SU-DHL-6 (cell line): ENCODE measurements at regions not wholly inside any gene's neighbourhood (a gene's known extent, or its start where the extent isn't known, plus 50 kb on each side); places are given as distances from the start of the nearest gene placed in this dataset.

Experiments used
- H2AFZ ChIP-seq: fragments of 200-600 bp; sonication (generic); 2 replicates; pipeline ENCODE4 v1.6.1; 2014; ENCODE audit warnings: low read depth, mild to moderate bottlenecking, moderate library complexity, mixed read lengths, antibody characterized with exemption, low read length; ENCODE audit not compliant: severe bottlenecking
- H3F3A ChIP-seq: fragments of 200-600 bp; shearing (Covaris generic); 2 replicates; pipeline ENCODE4 v1.6.0; 2016; ENCODE audit warnings: antibody characterized with exemption, mild to moderate bottlenecking; ENCODE audit not compliant: insufficient read depth
- H3K27ac ChIP-seq: fragments of 200-600 bp; sonication (generic); 2 replicates; pipeline ENCODE4 v1.5.1; 2016; ENCODE audit warnings: low read depth, mild to moderate bottlenecking, low read length, moderate library complexity, mixed read lengths
- H3K27me3 ChIP-seq: fragments of 200-600 bp; sonication (generic), shearing (Covaris generic); 2 replicates; pipeline ENCODE4 v1.6.0; 2014; ENCODE audit warnings: mild to moderate bottlenecking, low read length
- H3K36me3 ChIP-seq: fragments of 200-600 bp; sonication (generic); 2 replicates; pipeline ENCODE4 v1.6.1; 2014; ENCODE audit warnings: mild to moderate bottlenecking, low read length, mixed read lengths
- H3K4me2 ChIP-seq: fragments of 300-600, 200-600 bp; shearing (Covaris generic), sonication (generic); 2 replicates; pipeline ENCODE4 v1.6.0; 2014; ENCODE audit warnings: low read length, low read depth, mild to moderate bottlenecking; ENCODE audit not compliant: poor library complexity, severe bottlenecking
- H3K4me3 ChIP-seq: fragments of 200-600 bp; sonication (generic); 2 replicates; pipeline ENCODE4 v1.5.1; 2014; ENCODE audit warnings: antibody characterized with exemption, low read length, mild to moderate bottlenecking, mixed read lengths; ENCODE audit not compliant: insufficient read depth, poor library complexity, severe bottlenecking
- H3K79me2 ChIP-seq: fragments of 200-600 bp; sonication (generic); 2 replicates; pipeline ENCODE4 v1.6.1; 2014; ENCODE audit warnings: mild to moderate bottlenecking, low read length, moderate library complexity; ENCODE audit not compliant: insufficient read depth
- H3K9ac ChIP-seq: fragments of 200-600 bp; sonication (generic); 2 replicates; pipeline ENCODE4 v1.7.0; 2014; ENCODE audit warnings: mild to moderate bottlenecking, low read length
- H3K9me2 ChIP-seq: fragments of 200-600 bp; sonication (generic); replicated peaks from 2 replicates; pipeline ENCODE4 v1.6.1; 2014; ENCODE audit warnings: low read length; ENCODE audit not compliant: insufficient read depth
- H3K9me3 ChIP-seq: fragments of 200-600 bp; sonication (generic); 2 replicates; pipeline ENCODE4 v1.6.1; 2014; ENCODE audit warnings: low read length, mixed read lengths; ENCODE audit not compliant: insufficient read depth
- H4K20me1 ChIP-seq: fragments of 200-600 bp; sonication (generic); 2 replicates; pipeline ENCODE4 v1.6.1; 2014; ENCODE audit warnings: low read depth, mild to moderate bottlenecking, antibody characterized with exemption, low read length, moderate library complexity, mixed read lengths
- EZH2phosphoT487 ChIP-seq: fragments of 200-600 bp; sonication (generic), shearing (Covaris generic); conservative IDR thresholded peaks from 2 replicates; pipeline ENCODE4 v1.6.1; 2018; ENCODE audit warnings: mild to moderate bottlenecking, antibody characterized with exemption, low read length, moderate library complexity, mixed read lengths
- TF ChIP-seq, protein P1 (sequence below): fragments of 200-600 bp; sonication (generic); IDR thresholded peaks from one replicate; pipeline ENCODE4 v1.5.1; 2017; ENCODE audit warnings: antibody characterized with exemption, mild to moderate bottlenecking, low read length, moderate library complexity; ENCODE audit not compliant: insufficient read depth, poor library complexity, severe bottlenecking

DNA sequence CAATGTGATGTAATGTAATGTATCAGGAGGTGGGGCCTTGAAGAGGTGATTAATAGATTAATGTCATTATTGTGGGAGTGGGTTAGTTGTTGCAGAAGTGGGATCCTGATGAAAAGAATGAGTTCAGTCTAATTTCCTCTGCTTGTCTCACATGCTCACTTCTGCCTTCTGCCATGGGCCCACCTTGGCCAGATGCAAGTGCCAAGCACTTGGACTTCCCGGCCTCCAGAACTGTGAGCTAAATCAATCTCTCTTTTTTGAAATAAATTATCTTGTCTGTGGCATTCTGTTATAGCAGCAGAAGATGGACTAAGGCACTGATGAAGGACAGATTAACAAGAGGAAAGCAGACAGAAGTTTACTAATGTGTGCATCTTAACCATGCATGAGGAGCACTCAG is 123.9 kb downstream of the ETS2 start:
- Histone ChIP-seq H3K4me3 (no peak overlapping the region), H3K36me3 (no peaks in the 10 kb centered on the region), H3K4me2 (no peak overlapping the region), H2AFZ (no peak overlapping the region), H3F3A (no peaks in the 10 kb centered on the region), H3K79me2 (no peaks in the 10 kb centered on the region), H3K9me3 (no peaks in the 10 kb centered on the region), H3K27me3 (no peaks in the 10 kb centered on the region), H3K9me2 (no peaks in the 10 kb centered on the region), H4K20me1 (no peaks in the 10 kb centered on the region), H3K9ac (no peak overlapping the region), H3K27ac (no peak overlapping the region)
- TF ChIP-seq EZH2phosphoT487, result no peak
- TF ChIP-seq, protein P1, sequence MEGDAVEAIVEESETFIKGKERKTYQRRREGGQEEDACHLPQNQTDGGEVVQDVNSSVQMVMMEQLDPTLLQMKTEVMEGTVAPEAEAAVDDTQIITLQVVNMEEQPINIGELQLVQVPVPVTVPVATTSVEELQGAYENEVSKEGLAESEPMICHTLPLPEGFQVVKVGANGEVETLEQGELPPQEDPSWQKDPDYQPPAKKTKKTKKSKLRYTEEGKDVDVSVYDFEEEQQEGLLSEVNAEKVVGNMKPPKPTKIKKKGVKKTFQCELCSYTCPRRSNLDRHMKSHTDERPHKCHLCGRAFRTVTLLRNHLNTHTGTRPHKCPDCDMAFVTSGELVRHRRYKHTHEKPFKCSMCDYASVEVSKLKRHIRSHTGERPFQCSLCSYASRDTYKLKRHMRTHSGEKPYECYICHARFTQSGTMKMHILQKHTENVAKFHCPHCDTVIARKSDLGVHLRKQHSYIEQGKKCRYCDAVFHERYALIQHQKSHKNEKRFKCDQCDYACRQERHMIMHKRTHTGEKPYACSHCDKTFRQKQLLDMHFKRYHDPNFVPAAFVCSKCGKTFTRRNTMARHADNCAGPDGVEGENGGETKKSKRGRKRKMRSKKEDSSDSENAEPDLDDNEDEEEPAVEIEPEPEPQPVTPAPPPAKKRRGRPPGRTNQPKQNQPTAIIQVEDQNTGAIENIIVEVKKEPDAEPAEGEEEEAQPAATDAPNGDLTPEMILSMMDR, result no peak

DNA sequence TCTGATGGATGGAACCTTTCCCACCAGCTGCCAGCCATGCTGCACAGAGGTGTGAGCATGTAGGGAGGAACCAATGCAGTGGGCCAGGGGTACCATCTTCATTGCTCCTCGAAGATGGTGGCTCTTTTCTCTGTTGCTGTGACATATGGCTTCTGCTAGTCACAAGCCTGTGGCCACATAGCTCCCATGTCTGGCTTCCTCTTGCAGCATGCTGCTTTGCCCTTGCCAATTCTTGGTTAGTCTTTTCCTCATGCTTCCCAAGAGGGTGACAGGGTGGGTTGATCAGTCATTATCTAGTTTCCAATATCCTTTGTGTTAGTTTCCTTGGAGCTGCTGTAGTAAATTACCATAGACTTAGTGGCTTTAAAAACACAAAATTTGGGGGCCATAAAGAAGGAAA is 123.4 kb downstream of the ETS2 start:
- Histone ChIP-seq H3K36me3 (no peaks in the 10 kb centered on the region), H3K27me3 (no peaks in the 10 kb centered on the region), H3K9me2 (no peaks in the 10 kb centered on the region), H3K27ac (no peak overlapping the region), H2AFZ (no peak overlapping the region), H3K9ac (no peak overlapping the region), H3K4me2 (no peak overlapping the region), H3K4me3 (no peak overlapping the region), H3K9me3 (no peaks in the 10 kb centered on the region), H3K79me2 (no peaks in the 10 kb centered on the region), H3F3A (no peaks in the 10 kb centered on the region), H4K20me1 (no peaks in the 10 kb centered on the region)
- TF ChIP-seq EZH2phosphoT487, result no peak
- TF ChIP-seq, protein P1, result no peak

DNA sequence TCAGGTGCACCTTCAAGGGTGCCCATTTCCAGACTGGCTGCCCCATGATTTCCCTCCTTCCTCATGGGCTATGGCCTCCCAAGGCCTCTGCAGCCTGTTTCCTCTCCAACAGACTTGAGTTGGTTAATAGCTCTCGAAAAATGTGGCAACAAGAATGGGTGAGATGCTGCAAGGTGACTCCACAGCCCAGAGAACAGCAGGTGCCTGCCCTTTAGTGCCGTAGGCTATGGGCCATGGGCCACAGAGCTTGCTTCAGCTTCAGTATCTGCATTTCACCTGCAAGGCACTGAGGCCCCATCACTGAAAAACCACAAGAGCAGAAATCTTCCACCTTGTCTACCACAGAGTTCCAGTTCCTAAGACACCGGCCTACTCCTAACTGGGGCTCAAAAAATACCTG is 122.0 kb downstream of the ETS2 start:
- Histone ChIP-seq H3K27me3 (no peaks in the 10 kb centered on the region), H3K9me3 (no peaks in the 10 kb centered on the region), H3K79me2 (no peaks in the 10 kb centered on the region), H3K9ac (no peak overlapping the region), H3F3A (no peaks in the 10 kb centered on the region), H3K4me2 (no peak overlapping the region), H4K20me1 (no peaks in the 10 kb centered on the region), H3K27ac (no peak overlapping the region), H3K4me3 (no peak overlapping the region), H2AFZ (no peak overlapping the region), H3K9me2 (no peaks in the 10 kb centered on the region), H3K36me3 (no peaks in the 10 kb centered on the region)
- TF ChIP-seq, protein P1, result no peak
- TF ChIP-seq EZH2phosphoT487, result no peak
